K562 (cell line): ENCODE measurements at regions not wholly inside any gene's neighbourhood (a gene's known extent, or its start where the extent isn't known, plus 50 kb on each side); places are given as distances from the start of the nearest gene placed in this dataset.
"Not testable (repeated sequence)": the region's sequence is repeated elsewhere in the genome, so short reads cannot be mapped to it uniquely, and the experiment has no call there.

Experiments
- ATAC-seq: fragments of 200-7000 bp; cut with Tn5 transposase; 3 replicates; pipeline ENCODE4 v1.9.1; 2020; ENCODE audit warnings: moderate library complexity
- BruUV-seq: library from RNA; stranded (reverse); fragments of 400-500 nt; replicated peaks from 2 replicates; lab custom pipeline; 2021; lab: Mats Ljungman, UMichigan
- CTCF ChIA-PET: fragments of 300-600 bp; formaldehyde crosslinking; extraction: SDS; loops from one replicate; lab custom pipeline; 2021; ENCODE audit warnings: low intra/inter-chr PET ratio; lab: Yijun Ruan, JAX
- POLR2A ChIA-PET: fragments of 300-600, 350-650 bp; sonication (Branson Sonifier 250); formaldehyde crosslinking; extraction: SDS; loops from one replicate; lab custom pipeline; 2021; ENCODE audit warnings: antibody characterized with exemption, inconsistent platforms; lab: Yijun Ruan, JAX
- DNase-seq, 4 experiments: peaks; one replicate each; pipeline versions ENCODE4 v3.0.0 to v3.0.0-alpha.2; 2011 to 2018; ENCODE audit warnings: low spot score in 3 of 4, mixed read lengths in 3 of 4; ENCODE audit errors: extremely low read depth in 1 of 4
- FAIRE-seq: peaks from 2 replicates; lab custom pipeline; 2011; peaks lifted over from hg19 to GRCh38; lab: Jason Lieb, UNC
- H2AFZ ChIP-seq: 2 replicates; pipeline ENCODE4 v1.6.0; 2011; ENCODE audit warnings: low read depth, low read length, control low read depth, inconsistent platforms
- H3K27ac ChIP-seq: fragments of 200-600 bp; 3 replicates; pipeline ENCODE4 v1.8.0; 2011; ENCODE audit warnings: low read depth, mild to moderate bottlenecking, control low read depth, inconsistent platforms, low read length, moderate library complexity, mixed read lengths; ENCODE audit errors: extremely low read depth
- H3K27me3 ChIP-seq, 2 experiments: fragments of 300-600 bp in 1 of 2; 2 replicates in 1 of 2; 3 replicates in 1 of 2; pipeline versions ENCODE4 v1.6.0 to v1.8.0; 2011; ENCODE audit warnings: inconsistent platforms in 2 of 2, low read length in 2 of 2, mild to moderate bottlenecking in 1 of 2, mixed read lengths in 1 of 2, moderate library complexity in 1 of 2; ENCODE audit not compliant: control insufficient read depth in 2 of 2, insufficient read depth in 2 of 2
- H3K36me3 ChIP-seq: fragments of 300-600 bp; 3 replicates; pipeline ENCODE4 v1.8.0; 2011; ENCODE audit warnings: mild to moderate bottlenecking, low read length, inconsistent platforms; ENCODE audit not compliant: control insufficient read depth, insufficient read depth
- H3K4me1 ChIP-seq, 2 experiments: fragments of 200-600 bp in 1 of 2; replicated peaks in 1 of 2; 2 replicates in 1 of 2; 3 replicates in 1 of 2; pipeline versions ENCODE4 v1.5.1 to v1.8.0; 2011; ENCODE audit warnings: inconsistent platforms in 2 of 2, low read length in 2 of 2, mild to moderate bottlenecking in 1 of 2, mixed read lengths in 1 of 2, moderate library complexity in 1 of 2; ENCODE audit not compliant: control insufficient read depth in 2 of 2, insufficient read depth in 2 of 2
- H3K4me2 ChIP-seq: 2 replicates; pipeline ENCODE4 v1.6.1; 2011; ENCODE audit warnings: low read length, control low read depth, inconsistent platforms, mixed read lengths; ENCODE audit not compliant: insufficient read depth
- H3K4me3 ChIP-seq: fragments of 200-600 bp; sonication (generic), shearing (Covaris generic); 2 replicates; pipeline ENCODE4 v1.5.1; 2016; ENCODE audit warnings: control low read depth, inconsistent platforms
- H3K79me2 ChIP-seq: fragments of 200-600 bp; 3 replicates; pipeline ENCODE4 v1.8.0; 2011; ENCODE audit warnings: low read length, inconsistent platforms; ENCODE audit not compliant: control insufficient read depth, insufficient read depth
- H3K9ac ChIP-seq, 2 experiments: 2 replicates each; pipeline versions ENCODE4 v1.6.0 to v1.6.1; 2011; ENCODE audit warnings: low read depth in 2 of 2, low read length in 2 of 2, control low read depth in 1 of 2, inconsistent platforms in 1 of 2, mild to moderate bottlenecking in 1 of 2, mixed read lengths in 1 of 2; ENCODE audit not compliant: insufficient read depth in 1 of 2
- H3K9me1 ChIP-seq: one replicate; pipeline ENCODE4 v1.6.0; 2011; ENCODE audit warnings: inconsistent platforms, mild to moderate bottlenecking, low read length, moderate library complexity; ENCODE audit not compliant: control insufficient read depth, insufficient read depth
- H3K9me3 ChIP-seq: replicated peaks from 2 replicates; pipeline ENCODE4 v1.5.1; 2011; ENCODE audit warnings: low read depth, low read length, inconsistent platforms; ENCODE audit not compliant: control insufficient read depth, insufficient read depth
- H4K20me1 ChIP-seq: replicated peaks from 2 replicates; pipeline ENCODE4 v1.6.1; 2011; ENCODE audit warnings: low read length, inconsistent platforms, mixed read lengths; ENCODE audit not compliant: control insufficient read depth, insufficient read depth
- CHD1 ChIP-seq: fragments of 200-600 bp; sonication (generic); IDR thresholded peaks from one replicate; pipeline ENCODE4 v1.6.1; 2012; ENCODE audit warnings: mild to moderate bottlenecking, moderate library complexity, low read length, inconsistent platforms
- EHMT2 ChIP-seq: fragments of 450-650 bp; IDR thresholded peaks from 2 replicates; pipeline ENCODE4 v1.6.1; 2018; ENCODE audit warnings: antibody characterized with exemption
- GTF2A2 ChIP-seq: IDR thresholded peaks from 2 replicates; pipeline ENCODE4 v1.6.1; 2016; ENCODE audit warnings: mild to moderate bottlenecking, missing genetic modification characterization, missing compliant biosample characterization
- NEUROD1 ChIP-seq: fragments of 150-350 bp; IDR thresholded peaks from 2 replicates; pipeline ENCODE4 v1.6.1; 2014; ENCODE audit warnings: borderline replicate concordance, low read length, low read depth; ENCODE audit not compliant: partially characterized antibody
- ZEB2 ChIP-seq: fragments of 450-650 bp; IDR thresholded peaks from 2 replicates; pipeline ENCODE4 v1.6.1; 2016
- ZNF263 ChIP-seq: sonication (generic); formaldehyde crosslinking; IDR thresholded peaks from 2 replicates; pipeline ENCODE4 v1.8.0; 2022; ENCODE audit warnings: mild to moderate bottlenecking, missing genetic modification reagents, borderline replicate concordance
- WGBS: fragments of 100-300 bp; shearing (Covaris generic); methylation state at CpG from one replicate; pipeline ENCODE4 v1.1.6; 2016; ENCODE audit warnings: low coverage, mixed read lengths; ENCODE audit not compliant: insufficient coverage; ENCODE audit errors: missing lambda C conversion rate; 5-methylcytosine and 5-hydroxymethylcytosine counted together
- in situ Hi-C: fragments of 300-500 bp; cut with MboI; formaldehyde crosslinking; loops from 4 replicates; pipeline ENCODE4 v1.15.0; 2018; ENCODE audit warnings: inconsistent platforms, mixed read lengths
- intact Hi-C: fragments of 100-400 bp; cut with micrococcal nuclease; formaldehyde crosslinking; loops from 2 replicates; pipeline ENCODE4 v1.14.2; 2022
- TF ChIP-seq, protein P1 (sequence below), 2 experiments: fragments of 150-350 bp in 1 of 2; IDR thresholded peaks; 2 replicates each; pipeline ENCODE4 v1.6.1; 2012 to 2016; ENCODE audit warnings: low read depth in 2 of 2, low read length in 2 of 2, mild to moderate bottlenecking in 1 of 2, moderate library complexity in 1 of 2
- TF ChIP-seq, protein P2 (sequence below): sonication (generic); IDR thresholded peaks from 2 replicates; pipeline ENCODE4 v1.6.1; 2016

DNA sequence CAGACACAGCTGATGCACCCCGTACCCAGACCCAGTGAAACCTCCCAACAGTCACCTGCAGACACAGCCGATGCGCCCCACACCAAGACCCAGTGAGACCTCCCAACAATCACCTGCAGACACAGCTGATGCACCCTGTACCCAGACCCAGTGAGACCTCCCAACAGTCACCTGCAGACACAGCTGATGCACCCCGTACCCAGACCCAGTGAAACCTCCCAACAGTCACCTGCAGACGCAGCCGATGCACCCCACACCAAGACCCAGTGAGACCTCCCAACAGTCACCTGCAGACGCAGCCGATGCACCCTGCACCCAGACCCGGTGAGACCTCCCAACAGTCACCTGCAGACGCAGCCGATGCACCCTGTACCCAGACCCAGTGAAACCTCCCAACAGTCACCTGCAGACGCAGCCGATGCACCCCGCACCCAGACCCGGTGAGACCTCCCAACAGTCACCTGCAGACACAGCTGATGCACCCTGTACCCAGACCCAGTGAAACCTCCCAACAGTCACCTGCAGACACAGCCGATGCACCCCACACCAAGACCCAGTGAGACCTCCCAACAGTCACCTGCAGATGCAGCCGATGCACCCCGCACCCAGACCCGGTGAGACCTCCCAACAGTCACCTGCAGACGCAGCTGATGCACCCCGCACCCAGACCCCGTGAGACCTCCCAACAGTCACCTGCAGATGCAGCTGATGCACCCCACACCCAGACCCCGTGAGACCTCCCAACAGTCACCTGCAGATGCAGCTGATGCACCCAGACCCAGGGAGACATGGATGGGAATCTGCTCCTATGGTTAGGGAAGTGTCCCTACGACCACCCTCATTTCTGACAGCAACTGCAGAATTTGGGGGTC is 178.3 kb upstream of the C1orf174 start:
- H3K36me3 ChIP-seq, H3K4me2 ChIP-seq, H3K4me3 ChIP-seq, H3K9me1 ChIP-seq, H4K20me1 ChIP-seq, DNase-seq, H3K9me3 ChIP-seq, BruUV-seq, H3K79me2 ChIP-seq, FAIRE-seq, in situ Hi-C loops, H3K4me1 ChIP-seq, intact Hi-C loops, H2AFZ ChIP-seq, ATAC-seq, CTCF ChIA-PET, H3K27ac ChIP-seq, H3K9ac ChIP-seq: not testable (repeated sequence)
- POLR2A ChIA-PET = interaction anchor here (0.7 kb wide), 1 partner anchor 60 kb away, joined by 3 read pairs; no protein-coding TSS in a partner anchor
- H3K27me3 ChIP-seq = peaks cover 0 to 10% of the 10 kb centered on the region in 2 experiments; a peak in 1 of 5 replicates
- WGBS = 1% methylated on average over 22 of the region's 24 CpGs

DNA sequence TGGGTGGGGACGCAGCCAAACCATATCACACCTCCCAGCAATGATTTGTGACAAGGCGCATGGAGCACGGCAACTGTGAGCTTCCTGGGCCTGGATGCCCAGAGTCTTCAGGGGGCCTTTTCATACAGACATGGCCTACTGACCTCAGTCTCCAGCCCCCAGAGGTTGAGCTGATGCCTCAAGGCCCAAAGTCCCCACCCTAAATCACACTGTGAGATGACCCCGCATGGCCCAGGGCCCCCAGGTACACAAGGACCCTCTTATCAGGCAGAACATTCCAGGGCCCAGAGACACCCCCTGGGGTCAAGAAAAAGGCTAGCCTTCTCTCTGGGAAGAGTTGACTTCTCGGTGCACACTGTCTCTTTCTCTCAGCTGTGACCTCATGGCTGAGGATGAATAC is 179.7 kb upstream of the C1orf174 start:
- H3K27me3 ChIP-seq = peaks cover 4 to 14% of the 10 kb centered on the region in 2 experiments; a peak in 2 of 5 replicates
- no peak overlapping the region for H3K4me3 ChIP-seq
- no peaks in the 10 kb centered on the region for H3K9me3 ChIP-seq
- H3K9me1 ChIP-seq = no peaks in the 10 kb centered on the region
- no peaks in the 10 kb centered on the region for H3K36me3 ChIP-seq
- H4K20me1 ChIP-seq = no peaks in the 10 kb centered on the region
- in situ Hi-C loops = no loop called here
- H3K4me2 ChIP-seq = no peak overlapping the region
- POLR2A ChIA-PET = no interaction called here
- 0% methylated on average over 5 of the region's 5 CpGs for WGBS
- H3K79me2 ChIP-seq = no peaks in the 10 kb centered on the region
- DNase-seq (no peak), ATAC-seq (no peak), FAIRE-seq (no peak)
- CTCF ChIA-PET = no interaction called here
- H3K27ac ChIP-seq = no peak overlapping the region
- no peak overlapping the region for H3K9ac ChIP-seq
- no peak overlapping the region for H2AFZ ChIP-seq
- no TSS peak for BruUV-seq
- no peaks in the 10 kb centered on the region for H3K4me1 ChIP-seq
- intact Hi-C loops = no loop called here
- no peak for TF ChIP-seq CHD1
- TF ChIP-seq, protein P1, sequence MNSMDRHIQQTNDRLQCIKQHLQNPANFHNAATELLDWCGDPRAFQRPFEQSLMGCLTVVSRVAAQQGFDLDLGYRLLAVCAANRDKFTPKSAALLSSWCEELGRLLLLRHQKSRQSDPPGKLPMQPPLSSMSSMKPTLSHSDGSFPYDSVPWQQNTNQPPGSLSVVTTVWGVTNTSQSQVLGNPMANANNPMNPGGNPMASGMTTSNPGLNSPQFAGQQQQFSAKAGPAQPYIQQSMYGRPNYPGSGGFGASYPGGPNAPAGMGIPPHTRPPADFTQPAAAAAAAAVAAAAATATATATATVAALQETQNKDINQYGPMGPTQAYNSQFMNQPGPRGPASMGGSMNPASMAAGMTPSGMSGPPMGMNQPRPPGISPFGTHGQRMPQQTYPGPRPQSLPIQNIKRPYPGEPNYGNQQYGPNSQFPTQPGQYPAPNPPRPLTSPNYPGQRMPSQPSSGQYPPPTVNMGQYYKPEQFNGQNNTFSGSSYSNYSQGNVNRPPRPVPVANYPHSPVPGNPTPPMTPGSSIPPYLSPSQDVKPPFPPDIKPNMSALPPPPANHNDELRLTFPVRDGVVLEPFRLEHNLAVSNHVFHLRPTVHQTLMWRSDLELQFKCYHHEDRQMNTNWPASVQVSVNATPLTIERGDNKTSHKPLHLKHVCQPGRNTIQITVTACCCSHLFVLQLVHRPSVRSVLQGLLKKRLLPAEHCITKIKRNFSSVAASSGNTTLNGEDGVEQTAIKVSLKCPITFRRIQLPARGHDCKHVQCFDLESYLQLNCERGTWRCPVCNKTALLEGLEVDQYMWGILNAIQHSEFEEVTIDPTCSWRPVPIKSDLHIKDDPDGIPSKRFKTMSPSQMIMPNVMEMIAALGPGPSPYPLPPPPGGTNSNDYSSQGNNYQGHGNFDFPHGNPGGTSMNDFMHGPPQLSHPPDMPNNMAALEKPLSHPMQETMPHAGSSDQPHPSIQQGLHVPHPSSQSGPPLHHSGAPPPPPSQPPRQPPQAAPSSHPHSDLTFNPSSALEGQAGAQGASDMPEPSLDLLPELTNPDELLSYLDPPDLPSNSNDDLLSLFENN (IDR thresholded peaks at IDR 0.05; ENCODE audit: low read depth in 2 of 2, low read length in 2 of 2) = no peak
- TF ChIP-seq EHMT2 = no peak
- TF ChIP-seq, protein P2, sequence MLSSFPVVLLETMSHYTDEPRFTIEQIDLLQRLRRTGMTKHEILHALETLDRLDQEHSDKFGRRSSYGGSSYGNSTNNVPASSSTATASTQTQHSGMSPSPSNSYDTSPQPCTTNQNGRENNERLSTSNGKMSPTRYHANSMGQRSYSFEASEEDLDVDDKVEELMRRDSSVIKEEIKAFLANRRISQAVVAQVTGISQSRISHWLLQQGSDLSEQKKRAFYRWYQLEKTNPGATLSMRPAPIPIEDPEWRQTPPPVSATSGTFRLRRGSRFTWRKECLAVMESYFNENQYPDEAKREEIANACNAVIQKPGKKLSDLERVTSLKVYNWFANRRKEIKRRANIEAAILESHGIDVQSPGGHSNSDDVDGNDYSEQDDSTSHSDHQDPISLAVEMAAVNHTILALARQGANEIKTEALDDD = no peak
- TF ChIP-seq ZEB2 = no peak
- no peak for TF ChIP-seq ZNF263 (CRISPR knock-in tag)
- no peak for TF ChIP-seq GTF2A2
- TF ChIP-seq NEUROD1 = no peak
